ENCODE measurements at regions not wholly inside any gene's neighbourhood (a gene's known extent, or its start where the extent isn't known, plus 50 kb on each side); places are given as distances from the start of the nearest gene placed in this dataset.
A peak's percentile ranks its signal among the peaks of the same experiment; 100 is the strongest.

GRCh38 chr5:17431272-17432050, 66.6 kb upstream of the TAF11L2 start:
- DNase-seq (ENCODE audit: low spot score), result no peak

- no peak for DNase-seq (ENCODE audit: low spot score)
Measured at GRCh38 chr5:17432569-17432968, 65.5 kb upstream of the TAF11L2 start.

- no peak for DNase-seq (ENCODE audit: low spot score)
Measured at GRCh38 chr5:17433406-17433805, 64.6 kb upstream of the TAF11L2 start.

GRCh38 chr5:17434982-17435381, 63.0 kb upstream of the TAF11L2 start:
- no peak for DNase-seq (ENCODE audit: low spot score)

GRCh38 chr5:17436350-17436749, 61.7 kb upstream of the TAF11L2 start:
- DNase-seq (ENCODE audit: low spot score), result no peak

GRCh38 chr5:17436761-17437221, 61.2 kb upstream of the TAF11L2 start:
- DNase-seq (ENCODE audit: low spot score), result no peak

GRCh38 chr5:17438027-17438426, 60.0 kb upstream of the TAF11L2 start:
- DNase-seq (ENCODE audit: low spot score), result no peak

GRCh38 chr5:17439956-17440355, 58.1 kb upstream of the TAF11L2 start:
- DNase-seq (ENCODE audit: low spot score), result no peak

- no peak for DNase-seq (ENCODE audit: low spot score)
Measured at GRCh38 chr5:17440766-17441165, 57.3 kb upstream of the TAF11L2 start.

- peak; percentile 49 for DNase-seq (ENCODE audit: low spot score)
Measured at GRCh38 chr5:17441351-17441750, 56.7 kb upstream of the TAF11L2 start.

- no peak for DNase-seq (ENCODE audit: low spot score)
Measured at GRCh38 chr5:17443333-17444130, 54.5 kb upstream of the TAF11L2 start.

GRCh38 chr5:17444496-17444895, 53.5 kb upstream of the TAF11L2 start:
- DNase-seq (ENCODE audit: low spot score), result no peak

GRCh38 chr5:17445185-17445584, 52.8 kb upstream of the TAF11L2 start:
- no peak for DNase-seq (ENCODE audit: low spot score)
